DOHH2 (cell line): ENCODE measurements at regions not wholly inside any gene's neighbourhood (a gene's known extent, or its start where the extent isn't known, plus 50 kb on each side); places are given as distances from the start of the nearest gene placed in this dataset.
"Not testable (repeated sequence)": the region's sequence is repeated elsewhere in the genome, so short reads cannot be mapped to it uniquely, and the experiment has no call there.

Experiments
- H3F3A ChIP-seq: fragments of 200-600 bp; sonication (generic), shearing (Covaris generic); 2 replicates; pipeline ENCODE4 v1.6.0; 2016; ENCODE audit warnings: antibody characterized with exemption, mild to moderate bottlenecking; ENCODE audit not compliant: control insufficient read depth, insufficient read depth
- H3K27ac ChIP-seq: fragments of 200-600 bp; sonication (generic); 2 replicates; pipeline ENCODE4 v1.5.1; 2014; ENCODE audit warnings: low read depth, mild to moderate bottlenecking, low read length, moderate library complexity
- H3K27me3 ChIP-seq: fragments of 200-600 bp; sonication (generic); 2 replicates; pipeline ENCODE4 v1.6.1; 2014; ENCODE audit warnings: mild to moderate bottlenecking, low read length, mixed read lengths; ENCODE audit not compliant: control insufficient read depth
- H3K36me3 ChIP-seq: fragments of 200-600 bp; sonication (generic); 2 replicates; pipeline ENCODE4 v1.6.1; 2014; ENCODE audit warnings: mild to moderate bottlenecking, low read length, moderate library complexity, mixed read lengths; ENCODE audit not compliant: control insufficient read depth
- H3K4me1 ChIP-seq: fragments of 200-600 bp; sonication (generic); 2 replicates; pipeline ENCODE4 v1.6.1; 2014; ENCODE audit warnings: mild to moderate bottlenecking, low read length, mixed read lengths; ENCODE audit not compliant: control insufficient read depth
- H3K4me2 ChIP-seq: fragments of 200-600 bp; sonication (generic); 2 replicates; pipeline ENCODE4 v1.6.0; 2014; ENCODE audit warnings: mild to moderate bottlenecking, low read length, moderate library complexity
- H3K4me3 ChIP-seq: fragments of 200-600 bp; sonication (generic); 2 replicates; pipeline ENCODE4 v1.5.1; 2014; ENCODE audit warnings: mild to moderate bottlenecking, low read length, mixed read lengths
- H3K79me2 ChIP-seq: fragments of 200-600 bp; sonication (generic); 2 replicates; pipeline ENCODE4 v1.6.1; 2014; ENCODE audit warnings: mild to moderate bottlenecking, low read length, mixed read lengths; ENCODE audit not compliant: control insufficient read depth
- H3K9me2 ChIP-seq: fragments of 200-600 bp; sonication (generic); replicated peaks from 2 replicates; pipeline ENCODE4 v1.6.1; 2014; ENCODE audit warnings: mild to moderate bottlenecking, low read length, mixed read lengths; ENCODE audit not compliant: control insufficient read depth
- H3K9me3 ChIP-seq: fragments of 200-600 bp; sonication (generic); 2 replicates; pipeline ENCODE4 v1.6.1; 2014; ENCODE audit warnings: antibody characterized with exemption, low read length, mixed read lengths; ENCODE audit not compliant: control insufficient read depth, insufficient read depth
- H4K20me1 ChIP-seq: fragments of 200-600 bp; sonication (generic); 2 replicates; pipeline ENCODE4 v1.6.0; 2014; ENCODE audit warnings: low read depth, mild to moderate bottlenecking, antibody characterized with exemption, low read length, moderate library complexity; ENCODE audit not compliant: control insufficient read depth, insufficient read depth
- EZH2phosphoT487 ChIP-seq: fragments of 200-600 bp; sonication (generic); IDR thresholded peaks from 2 replicates; pipeline ENCODE4 v1.6.1; 2017; ENCODE audit warnings: borderline replicate concordance, mild to moderate bottlenecking, antibody characterized with exemption, low read length, moderate library complexity, mixed read lengths
- TF ChIP-seq, protein P1 (sequence below): fragments of 200-600 bp; sonication (generic); IDR thresholded peaks from one replicate; pipeline ENCODE4 v1.5.1; 2014; ENCODE audit warnings: antibody characterized with exemption, mild to moderate bottlenecking, low read depth, low read length; ENCODE audit not compliant: poor library complexity, severe bottlenecking

GRCh38 chr7:15068324-15068723 is 165.8 kb upstream of the DGKB start:
- H3K4me3 ChIP-seq, result no peak overlapping the region
- TF ChIP-seq, protein P1, sequence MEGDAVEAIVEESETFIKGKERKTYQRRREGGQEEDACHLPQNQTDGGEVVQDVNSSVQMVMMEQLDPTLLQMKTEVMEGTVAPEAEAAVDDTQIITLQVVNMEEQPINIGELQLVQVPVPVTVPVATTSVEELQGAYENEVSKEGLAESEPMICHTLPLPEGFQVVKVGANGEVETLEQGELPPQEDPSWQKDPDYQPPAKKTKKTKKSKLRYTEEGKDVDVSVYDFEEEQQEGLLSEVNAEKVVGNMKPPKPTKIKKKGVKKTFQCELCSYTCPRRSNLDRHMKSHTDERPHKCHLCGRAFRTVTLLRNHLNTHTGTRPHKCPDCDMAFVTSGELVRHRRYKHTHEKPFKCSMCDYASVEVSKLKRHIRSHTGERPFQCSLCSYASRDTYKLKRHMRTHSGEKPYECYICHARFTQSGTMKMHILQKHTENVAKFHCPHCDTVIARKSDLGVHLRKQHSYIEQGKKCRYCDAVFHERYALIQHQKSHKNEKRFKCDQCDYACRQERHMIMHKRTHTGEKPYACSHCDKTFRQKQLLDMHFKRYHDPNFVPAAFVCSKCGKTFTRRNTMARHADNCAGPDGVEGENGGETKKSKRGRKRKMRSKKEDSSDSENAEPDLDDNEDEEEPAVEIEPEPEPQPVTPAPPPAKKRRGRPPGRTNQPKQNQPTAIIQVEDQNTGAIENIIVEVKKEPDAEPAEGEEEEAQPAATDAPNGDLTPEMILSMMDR, result no peak
- TF ChIP-seq EZH2phosphoT487, result no peak

DNA sequence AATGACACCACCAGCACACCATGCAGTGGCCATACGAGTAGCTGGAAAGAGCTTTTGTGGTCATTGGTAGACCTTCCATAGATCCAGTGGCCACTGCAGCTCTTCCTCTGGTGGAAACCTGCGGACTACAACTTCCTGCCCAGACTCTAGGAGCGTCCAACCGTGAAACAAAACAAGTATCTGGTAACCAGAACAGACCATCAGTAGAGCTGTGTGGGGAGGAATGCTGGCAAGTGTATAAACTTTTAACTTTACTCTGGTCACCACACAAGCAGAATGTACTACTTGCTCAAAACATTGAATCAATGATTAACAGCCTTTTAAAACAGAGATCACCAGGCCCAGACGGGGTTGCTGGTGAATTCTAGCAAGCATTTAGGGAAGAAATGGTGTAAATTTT is 154.7 kb upstream of the DGKB start:
- no peaks in the 10 kb centered on the region for H3K4me1 ChIP-seq
- H3K27ac ChIP-seq, result no peak overlapping the region
- no peaks in the 10 kb centered on the region for H3K27me3 ChIP-seq
- no peaks in the 10 kb centered on the region for H3K36me3 ChIP-seq
- H3K9me2 ChIP-seq, result no peaks in the 10 kb centered on the region
- H3K4me3 ChIP-seq, result no peak overlapping the region
- no peak overlapping the region for H3K4me2 ChIP-seq
- H4K20me1 ChIP-seq, result no peaks in the 10 kb centered on the region
- no peaks in the 10 kb centered on the region for H3K9me3 ChIP-seq
- no peaks in the 10 kb centered on the region for H3K79me2 ChIP-seq
- TF ChIP-seq, protein P1, result no peak
- TF ChIP-seq EZH2phosphoT487, result no peak
- no peaks in the 10 kb centered on the region for H3F3A ChIP-seq

More at GRCh38 chr7:15068324-15068723, 165.8 kb upstream of the DGKB start:
- Histone ChIP-seq H3K36me3 (no peaks in the 10 kb centered on the region), H3K4me1 (no peaks in the 10 kb centered on the region), H3K27me3 (no peaks in the 10 kb centered on the region), H3K27ac (no peak overlapping the region), H4K20me1 (no peaks in the 10 kb centered on the region), H3K79me2 (no peaks in the 10 kb centered on the region), H3K4me2 (no peak overlapping the region), H3K9me2 (no peaks in the 10 kb centered on the region; the same call in 1 of the 2 replicates), H3K9me3 (no peaks in the 10 kb centered on the region), H3F3A (no peaks in the 10 kb centered on the region)

DNA sequence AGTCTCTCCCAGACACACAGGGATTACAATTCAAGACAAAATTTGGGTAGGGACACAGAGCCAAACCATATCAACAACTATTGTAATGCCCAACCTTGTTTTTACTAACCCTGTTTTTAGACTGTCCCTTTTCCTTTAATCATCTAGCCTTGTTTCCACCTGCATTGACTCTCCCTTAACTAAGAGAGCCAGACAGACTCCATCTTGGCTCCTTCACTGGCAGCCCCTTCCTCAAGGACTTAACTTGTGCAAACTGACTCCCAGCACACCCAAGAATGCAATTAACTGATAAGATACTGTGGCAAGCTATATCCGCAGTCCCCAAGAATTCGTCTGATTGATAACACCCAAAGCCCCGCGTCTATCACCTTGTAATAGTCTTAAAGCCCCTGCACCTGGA is 151.8 kb upstream of the DGKB start:
- not testable (repeated sequence) for H3K4me2 ChIP-seq, H3K27me3 ChIP-seq, H3K9me3 ChIP-seq

DNA sequence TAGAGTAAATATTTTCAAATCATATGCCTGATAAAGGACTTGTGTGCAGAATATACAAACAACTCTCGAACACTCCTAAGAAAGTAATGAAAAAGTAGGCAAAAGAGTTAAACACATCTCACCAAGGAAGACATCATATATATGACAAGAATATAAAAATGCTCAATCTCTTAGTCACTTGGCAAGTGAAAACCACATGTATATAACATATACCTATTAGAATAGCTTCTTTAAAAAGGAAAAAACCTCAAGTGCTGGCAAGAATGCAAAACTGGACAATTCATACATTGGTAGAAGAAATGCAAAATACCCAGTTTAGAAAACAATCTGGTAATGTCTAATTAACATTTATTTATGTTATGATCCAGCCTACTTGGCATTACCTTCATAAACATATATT is 146.6 kb upstream of the DGKB start:
- Histone ChIP-seq H3K27ac (no peak overlapping the region), H3K4me1 (no peaks in the 10 kb centered on the region), H3K27me3 (no peaks in the 10 kb centered on the region), H3K9me3 (no peaks in the 10 kb centered on the region), H3F3A (no peaks in the 10 kb centered on the region), H3K9me2 (no peaks in the 10 kb centered on the region), H3K4me3 (no peak overlapping the region), H4K20me1 (no peaks in the 10 kb centered on the region), H3K79me2 (no peaks in the 10 kb centered on the region), H3K4me2 (no peak overlapping the region), H3K36me3 (no peaks in the 10 kb centered on the region)
- TF ChIP-seq, protein P1, result no peak
- TF ChIP-seq EZH2phosphoT487, result no peak

More for the DNA sequence above, 151.8 kb upstream of the DGKB start:
- not testable (repeated sequence) for H3F3A ChIP-seq, H3K4me3 ChIP-seq, H3K9me2 ChIP-seq, H3K4me1 ChIP-seq, H3K79me2 ChIP-seq, H3K36me3 ChIP-seq, H3K27ac ChIP-seq, H4K20me1 ChIP-seq
